ENCODE measurements at regions not wholly inside any gene's neighbourhood (a gene's known extent, or its start where the extent isn't known, plus 50 kb on each side); places are given as distances from the start of the nearest gene placed in this dataset.
"Not testable (repeated sequence)": the region's sequence is repeated elsewhere in the genome, so short reads cannot be mapped to it uniquely, and the experiment has no call there.

- DNase-seq (ENCODE audit: low read depth), result no peak
- H3K4me3 ChIP-seq (ENCODE audit: low read depth, low read length), result no peak overlapping the region
- TF ChIP-seq, protein P1, sequence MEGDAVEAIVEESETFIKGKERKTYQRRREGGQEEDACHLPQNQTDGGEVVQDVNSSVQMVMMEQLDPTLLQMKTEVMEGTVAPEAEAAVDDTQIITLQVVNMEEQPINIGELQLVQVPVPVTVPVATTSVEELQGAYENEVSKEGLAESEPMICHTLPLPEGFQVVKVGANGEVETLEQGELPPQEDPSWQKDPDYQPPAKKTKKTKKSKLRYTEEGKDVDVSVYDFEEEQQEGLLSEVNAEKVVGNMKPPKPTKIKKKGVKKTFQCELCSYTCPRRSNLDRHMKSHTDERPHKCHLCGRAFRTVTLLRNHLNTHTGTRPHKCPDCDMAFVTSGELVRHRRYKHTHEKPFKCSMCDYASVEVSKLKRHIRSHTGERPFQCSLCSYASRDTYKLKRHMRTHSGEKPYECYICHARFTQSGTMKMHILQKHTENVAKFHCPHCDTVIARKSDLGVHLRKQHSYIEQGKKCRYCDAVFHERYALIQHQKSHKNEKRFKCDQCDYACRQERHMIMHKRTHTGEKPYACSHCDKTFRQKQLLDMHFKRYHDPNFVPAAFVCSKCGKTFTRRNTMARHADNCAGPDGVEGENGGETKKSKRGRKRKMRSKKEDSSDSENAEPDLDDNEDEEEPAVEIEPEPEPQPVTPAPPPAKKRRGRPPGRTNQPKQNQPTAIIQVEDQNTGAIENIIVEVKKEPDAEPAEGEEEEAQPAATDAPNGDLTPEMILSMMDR (IDR thresholded peaks at IDR 0.05; ENCODE audit: insufficient read depth, low read depth, low read length, missing control alignments), result no peak
Measured at GRCh38 chr14:71783088-71783487, 149.1 kb upstream of the RGS6 start.

GRCh38 chr14:71783786-71784185 is 148.4 kb upstream of the RGS6 start:
- TF ChIP-seq, protein P1 (IDR thresholded peaks at IDR 0.05; ENCODE audit: insufficient read depth, low read depth, low read length, missing control alignments), result no peak
- no peak overlapping the region for H3K4me3 ChIP-seq (ENCODE audit: low read depth, low read length)
- no peak for DNase-seq (ENCODE audit: low read depth)

- DNase-seq (ENCODE audit: low read depth), result no peak
- TF ChIP-seq, protein P1 (IDR thresholded peaks at IDR 0.05; ENCODE audit: insufficient read depth, low read depth, low read length, missing control alignments), result no peak
- H3K4me3 ChIP-seq (ENCODE audit: low read depth, low read length), result no peak overlapping the region
Measured at GRCh38 chr14:71789005-71789404, 143.2 kb upstream of the RGS6 start.

GRCh38 chr14:71799841-71800240 is 132.4 kb upstream of the RGS6 start:
- TF ChIP-seq, protein P1 (IDR thresholded peaks at IDR 0.05; ENCODE audit: insufficient read depth, low read depth, low read length, missing control alignments), result no peak
- H3K4me3 ChIP-seq (ENCODE audit: low read depth, low read length), result no peak overlapping the region
- no peak for DNase-seq (ENCODE audit: low read depth)

- no peak overlapping the region for H3K4me3 ChIP-seq (ENCODE audit: low read depth, low read length)
- no peak for DNase-seq (ENCODE audit: low read depth)
- TF ChIP-seq, protein P1 (IDR thresholded peaks at IDR 0.05; ENCODE audit: insufficient read depth, low read depth, low read length, missing control alignments), result no peak
Measured at GRCh38 chr14:71800878-71801277, 131.4 kb upstream of the RGS6 start.

- H3K4me3 ChIP-seq (ENCODE audit: low read depth, low read length), result no peak overlapping the region
- DNase-seq (ENCODE audit: low read depth), result no peak
- TF ChIP-seq, protein P1 (IDR thresholded peaks at IDR 0.05; ENCODE audit: insufficient read depth, low read depth, low read length, missing control alignments), result no peak
Measured at GRCh38 chr14:71803539-71804260, 128.5 kb upstream of the RGS6 start.

GRCh38 chr14:71804992-71805391 is 127.2 kb upstream of the RGS6 start:
- DNase-seq (ENCODE audit: low read depth), result no peak
- no peak overlapping the region for H3K4me3 ChIP-seq (ENCODE audit: low read depth, low read length)
- TF ChIP-seq, protein P1 (IDR thresholded peaks at IDR 0.05; ENCODE audit: insufficient read depth, low read depth, low read length, missing control alignments), result no peak

GRCh38 chr14:71807049-71807448 is 125.2 kb upstream of the RGS6 start:
- DNase-seq (ENCODE audit: low read depth); H3K4me3 ChIP-seq (ENCODE audit: low read depth, low read length): not testable (repeated sequence)

GRCh38 chr14:71810800-71811199 is 121.4 kb upstream of the RGS6 start:
- DNase-seq (ENCODE audit: low read depth); H3K4me3 ChIP-seq (ENCODE audit: low read depth, low read length): not testable (repeated sequence)
